IPS-18a (cell line): ENCODE measurements at regions not wholly inside any gene's neighbourhood (a gene's known extent, or its start where the extent isn't known, plus 50 kb on each side); places are given as distances from the start of the nearest gene placed in this dataset.

ENCODE experiments used
- H3K27ac ChIP-seq: one replicate; pipeline ENCODE4 v1.5.1; 2013; ENCODE audit warnings: low read length
- H3K27me3 ChIP-seq: one replicate; pipeline ENCODE4 v1.6.1; 2013; ENCODE audit warnings: mild to moderate bottlenecking, low read length; ENCODE audit not compliant: control insufficient read depth, insufficient read depth
- H3K36me3 ChIP-seq: one replicate; pipeline ENCODE4 v1.6.1; 2013; ENCODE audit warnings: low read depth, low read length; ENCODE audit not compliant: control insufficient read depth
- H3K4me1 ChIP-seq: one replicate; pipeline ENCODE4 v1.6.1; 2013; ENCODE audit warnings: low read depth, low read length; ENCODE audit not compliant: control insufficient read depth
- H3K4me3 ChIP-seq: one replicate; pipeline ENCODE4 v1.5.1; 2013; ENCODE audit warnings: low read length
- H3K9ac ChIP-seq: one replicate; pipeline ENCODE4 v1.6.1; 2013; ENCODE audit warnings: mild to moderate bottlenecking, low read length, moderate library complexity
- H3K9me3 ChIP-seq: one replicate; pipeline ENCODE4 v1.6.1; 2013; ENCODE audit warnings: low read depth, low read length; ENCODE audit not compliant: control insufficient read depth

- H3K36me3 ChIP-seq, result no peaks in the 10 kb centered on the region
These were observed 221.1 kb downstream of the ENC1 start for GRCh38 chr5:74419468-74419867.

DNA sequence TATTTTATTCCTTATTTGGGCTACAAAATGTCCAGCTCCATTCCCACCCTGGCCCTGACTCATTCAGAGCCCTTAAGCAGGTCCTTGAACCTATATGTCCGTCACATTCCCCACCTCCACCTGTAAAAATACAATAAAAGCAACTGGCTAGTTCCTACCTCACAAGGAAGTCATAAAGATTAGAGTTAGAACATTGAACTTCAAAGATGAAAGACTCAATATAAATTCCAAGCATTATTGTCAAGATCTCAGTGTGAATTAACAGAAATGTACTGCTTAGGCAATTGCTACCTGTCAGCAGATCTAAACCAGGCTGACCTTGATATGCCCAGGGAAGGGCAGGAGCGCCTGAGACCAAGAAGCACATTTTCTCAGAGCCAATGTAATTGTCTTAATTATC lies 221.8 kb downstream of the ENC1 start:
- H3K4me1 ChIP-seq, result peaks cover 3% of the 10 kb centered on the region
- H3K4me3 ChIP-seq, result no peak overlapping the region
- no peak overlapping the region for H3K27ac ChIP-seq

More at GRCh38 chr5:74419468-74419867, 221.1 kb downstream of the ENC1 start:
- Histone ChIP-seq H3K9ac (no peak overlapping the region), H3K4me1 (peaks cover 3% of the 10 kb centered on the region), H3K27ac (no peak overlapping the region), H3K4me3 (no peak overlapping the region), H3K27me3 (no peaks in the 10 kb centered on the region), H3K9me3 (no peaks in the 10 kb centered on the region)

GRCh38 chr5:74418261-74418660 lies 222.3 kb downstream of the ENC1 start:
- H3K27ac ChIP-seq, result no peak overlapping the region
- peaks cover 3% of the 10 kb centered on the region for H3K4me1 ChIP-seq
- H3K27me3 ChIP-seq, result no peaks in the 10 kb centered on the region
- no peaks in the 10 kb centered on the region for H3K36me3 ChIP-seq
- no peaks in the 10 kb centered on the region for H3K9me3 ChIP-seq
- H3K9ac ChIP-seq, result no peak overlapping the region
- no peak overlapping the region for H3K4me3 ChIP-seq

More for the DNA sequence above, 221.8 kb downstream of the ENC1 start:
- Histone ChIP-seq H3K9ac (no peak overlapping the region), H3K27me3 (no peaks in the 10 kb centered on the region), H3K36me3 (no peaks in the 10 kb centered on the region), H3K9me3 (no peaks in the 10 kb centered on the region)

GRCh38 chr5:74415695-74416102 lies 224.8 kb downstream of the ENC1 start:
- H3K36me3 ChIP-seq, result no peaks in the 10 kb centered on the region
- H3K27me3 ChIP-seq, result no peaks in the 10 kb centered on the region
- peaks cover 20% of the 10 kb centered on the region for H3K4me1 ChIP-seq
- H3K9me3 ChIP-seq, result no peaks in the 10 kb centered on the region
- no peak overlapping the region for H3K9ac ChIP-seq
- H3K27ac ChIP-seq, result no peak overlapping the region
- H3K4me3 ChIP-seq, result no peak overlapping the region

GRCh38 chr5:74414228-74414627 lies 226.3 kb downstream of the ENC1 start:
- Histone ChIP-seq H3K9me3 (no peaks in the 10 kb centered on the region), H3K4me3 (no peak overlapping the region), H3K9ac (no peak overlapping the region), H3K27ac (no peak overlapping the region), H3K36me3 (no peaks in the 10 kb centered on the region), H3K27me3 (no peaks in the 10 kb centered on the region), H3K4me1 (peaks cover 21% of the 10 kb centered on the region)

DNA sequence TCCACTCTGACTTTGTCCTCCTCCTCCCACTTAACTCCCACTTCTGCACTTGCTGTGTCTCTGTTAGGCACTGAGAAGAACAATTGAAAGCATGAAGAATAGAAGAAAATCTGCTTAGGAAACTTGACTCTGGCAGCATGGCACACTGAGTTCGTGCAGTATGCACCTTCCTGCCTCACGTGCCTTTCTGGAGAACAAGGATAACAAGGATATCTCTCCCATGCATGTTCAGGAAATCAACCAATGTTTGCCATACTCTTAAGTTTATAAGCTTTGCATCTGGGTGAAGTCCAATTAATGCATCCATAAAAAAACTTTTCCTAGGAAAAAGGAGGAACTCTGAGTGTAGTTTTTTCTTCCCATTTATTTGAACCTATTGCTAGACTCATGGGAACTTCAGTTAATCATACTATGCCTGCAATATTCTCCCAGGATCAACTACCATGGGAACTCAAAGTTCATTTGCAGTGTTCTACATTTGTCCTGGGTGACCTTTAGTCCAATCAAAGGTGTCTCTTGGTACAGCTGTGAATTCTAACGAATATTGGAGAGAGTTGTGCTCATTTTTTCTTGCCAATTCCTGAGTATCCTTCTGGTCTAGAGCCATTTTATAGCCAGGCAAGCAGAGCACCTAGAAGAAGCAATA lies 227.0 kb downstream of the ENC1 start:
- H3K27me3 ChIP-seq, result no peaks in the 10 kb centered on the region
- no peak overlapping the region for H3K27ac ChIP-seq
- no peaks in the 10 kb centered on the region for H3K9me3 ChIP-seq
- H3K4me1 ChIP-seq, result peaks cover 21% of the 10 kb centered on the region
- H3K9ac ChIP-seq, result no peak overlapping the region
- H3K4me3 ChIP-seq, result no peak overlapping the region
- H3K36me3 ChIP-seq, result no peaks in the 10 kb centered on the region

- no peaks in the 10 kb centered on the region for H3K27me3 ChIP-seq
- no peaks in the 10 kb centered on the region for H3K36me3 ChIP-seq
- no peak overlapping the region for H3K4me3 ChIP-seq
- H3K4me1 ChIP-seq, result peaks cover 21% of the 10 kb centered on the region
- H3K9ac ChIP-seq, result no peak overlapping the region
- no peak overlapping the region for H3K27ac ChIP-seq
- no peaks in the 10 kb centered on the region for H3K9me3 ChIP-seq
These were observed 228.5 kb downstream of the ENC1 start for GRCh38 chr5:74412066-74412465.

- no peak overlapping the region for H3K27ac ChIP-seq
- no peaks in the 10 kb centered on the region for H3K36me3 ChIP-seq
- peaks cover 18% of the 10 kb centered on the region for H3K4me1 ChIP-seq
- no peak overlapping the region for H3K9ac ChIP-seq
- no peaks in the 10 kb centered on the region for H3K9me3 ChIP-seq
- H3K4me3 ChIP-seq, result no peak overlapping the region
- H3K27me3 ChIP-seq, result no peaks in the 10 kb centered on the region
These were observed 230.8 kb downstream of the ENC1 start for GRCh38 chr5:74409712-74410111.

DNA sequence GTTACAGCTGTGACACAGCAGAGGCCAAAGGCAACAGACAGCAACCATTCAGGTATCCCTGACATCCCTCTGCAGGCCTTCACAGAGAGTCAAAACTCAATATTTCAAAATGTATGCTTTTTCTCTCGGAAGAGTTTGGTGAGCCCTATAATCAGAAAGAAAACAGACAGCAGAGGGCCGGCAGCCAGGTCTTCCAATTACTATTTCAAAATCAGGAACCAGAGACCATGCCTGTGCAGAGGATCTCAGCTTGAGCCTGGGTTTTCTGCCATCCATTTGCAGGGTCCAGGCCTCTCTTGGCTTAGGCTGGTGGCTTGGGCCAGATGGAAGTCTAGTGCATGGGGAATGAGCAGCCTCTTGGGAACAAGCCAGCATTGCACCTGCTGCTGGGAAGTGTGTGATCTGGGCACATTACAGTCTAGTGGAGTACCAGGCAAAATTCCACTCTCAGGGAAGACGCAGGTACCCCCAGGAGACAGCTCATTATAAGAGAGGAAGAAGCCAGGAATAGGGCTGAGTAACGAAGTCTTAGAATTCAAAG lies 231.3 kb downstream of the ENC1 start:
- Histone ChIP-seq H3K27ac (no peak overlapping the region), H3K9ac (no peak overlapping the region), H3K9me3 (no peaks in the 10 kb centered on the region), H3K27me3 (no peaks in the 10 kb centered on the region), H3K4me3 (no peak overlapping the region), H3K36me3 (no peaks in the 10 kb centered on the region), H3K4me1 (peaks cover 18% of the 10 kb centered on the region)

GRCh38 chr5:74408150-74409043 lies 232.1 kb downstream of the ENC1 start:
- H3K9me3 ChIP-seq, result no peaks in the 10 kb centered on the region
- peaks cover 18% of the 10 kb centered on the region for H3K4me1 ChIP-seq
- H3K36me3 ChIP-seq, result no peaks in the 10 kb centered on the region
- H3K9ac ChIP-seq, result no peak overlapping the region
- no peaks in the 10 kb centered on the region for H3K27me3 ChIP-seq
- H3K4me3 ChIP-seq, result no peak overlapping the region
- no peak overlapping the region for H3K27ac ChIP-seq

DNA sequence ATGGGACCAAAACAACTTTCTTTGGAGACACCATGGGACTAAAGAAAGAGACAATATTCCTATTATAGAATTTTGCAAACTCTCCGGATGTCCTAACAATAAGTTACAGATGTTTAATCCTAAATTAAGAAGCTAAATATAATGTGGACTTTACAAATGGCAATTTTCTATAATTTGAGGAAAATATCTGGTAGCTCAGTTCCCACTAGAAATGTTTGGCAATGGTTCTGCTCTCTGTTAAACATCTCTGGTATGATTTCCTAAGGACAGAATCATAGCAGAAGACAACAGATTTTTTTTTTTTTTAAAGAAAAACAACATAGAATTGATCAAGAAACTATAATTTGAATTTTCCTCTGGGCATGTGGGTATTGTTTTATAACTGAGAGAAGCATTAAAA lies 232.8 kb downstream of the ENC1 start:
- Histone ChIP-seq H3K4me1 (peaks cover 18% of the 10 kb centered on the region), H3K9me3 (no peaks in the 10 kb centered on the region), H3K27me3 (no peaks in the 10 kb centered on the region), H3K36me3 (no peaks in the 10 kb centered on the region), H3K27ac (no peak overlapping the region), H3K4me3 (no peak overlapping the region), H3K9ac (no peak overlapping the region)
